GM12878 (cell line): ENCODE measurements at regions not wholly inside any gene's neighbourhood (a gene's known extent, or its start where the extent isn't known, plus 50 kb on each side); places are given as distances from the start of the nearest gene placed in this dataset.

Experiments used
- ATAC-seq: fragments of 200-7000 bp; cut with Tn5 transposase; 3 replicates; pipeline ENCODE4 v1.9.1; 2020; ENCODE audit warnings: mild to moderate bottlenecking, moderate library complexity
- BruUV-seq: library from RNA; stranded (reverse); fragments of 400-500 nt; replicated peaks from 2 replicates; lab custom pipeline; 2021; lab: Mats Ljungman, UMichigan
- CTCF ChIA-PET: fragments of 300-600 bp; sonication (Branson Sonifier 250); formaldehyde crosslinking; extraction: SDS; loops from one replicate; lab custom pipeline; 2021; ENCODE audit warnings: inconsistent platforms; lab: Yijun Ruan, JAX
- POLR2A ChIA-PET: fragments of 350-600 bp; formaldehyde crosslinking; extraction: SDS; loops from one replicate; lab custom pipeline; 2021; ENCODE audit warnings: inconsistent platforms; lab: Charles Lee
- RAD21 ChIA-PET: fragments of 300-600 bp; sonication (Branson Sonifier 250); formaldehyde crosslinking; loops from one replicate; lab custom pipeline; 2023; ENCODE audit warnings: antibody characterized with exemption; ENCODE audit not compliant: unreplicated experiment; lab: Charles Lee
- SMC1A ChIA-PET: fragments of 300-600 bp; sonication (Branson Sonifier 250); formaldehyde crosslinking; loops from one replicate; lab custom pipeline; 2023; ENCODE audit not compliant: unreplicated experiment, uncharacterized antibody; lab: Charles Lee
- DNase-seq: peaks from one replicate; pipeline ENCODE4 v3.0.0-alpha.2; 2011; ENCODE audit warnings: low read depth, low spot score
- FAIRE-seq: peaks from 3 replicates; lab custom pipeline; 2011; peaks lifted over from hg19 to GRCh38; lab: Jason Lieb, UNC
- H2AFZ ChIP-seq: 2 replicates; pipeline ENCODE4 v1.6.0; 2011; ENCODE audit warnings: low read depth, low read length, control low read depth; ENCODE audit not compliant: control insufficient read depth
- H3K27ac ChIP-seq: 2 replicates; pipeline ENCODE4 v1.5.1; 2011; ENCODE audit warnings: control low read depth; ENCODE audit not compliant: control insufficient read depth, insufficient read depth
- H3K27me3 ChIP-seq, 2 experiments: replicated peaks in 1 of 2; 2 replicates each; pipeline versions ENCODE4 v1.6.0 to v1.6.1; 2011; ENCODE audit warnings: low read length in 1 of 2; ENCODE audit not compliant: control insufficient read depth in 2 of 2, insufficient read depth in 2 of 2
- H3K36me3 ChIP-seq, 2 experiments: 2 replicates each; pipeline ENCODE4 v1.5.1; 2011; ENCODE audit warnings: low read length in 1 of 2; ENCODE audit not compliant: control insufficient read depth in 2 of 2, insufficient read depth in 2 of 2
- H3K4me1 ChIP-seq: 2 replicates; pipeline ENCODE4 v1.6.1; 2011; ENCODE audit warnings: mild to moderate bottlenecking, low read length, moderate library complexity, mixed read lengths; ENCODE audit not compliant: control insufficient read depth, insufficient read depth
- H3K4me2 ChIP-seq: 2 replicates; pipeline ENCODE4 v1.6.0; 2011; ENCODE audit warnings: control low read depth; ENCODE audit not compliant: control insufficient read depth, insufficient read depth
- H3K4me3 ChIP-seq: fragments of 200-600 bp; sonication (generic); 2 replicates; pipeline ENCODE4 v1.5.1; 2016
- H3K79me2 ChIP-seq: 2 replicates; pipeline ENCODE4 v1.6.0; 2011; ENCODE audit warnings: low read length; ENCODE audit not compliant: control insufficient read depth, insufficient read depth
- H3K9ac ChIP-seq: 2 replicates; pipeline ENCODE4 v1.8.0; 2011; ENCODE audit warnings: low read length, control low read depth, mixed read lengths; ENCODE audit not compliant: control insufficient read depth, insufficient read depth
- H3K9me3 ChIP-seq: replicated peaks from 3 replicates; pipeline ENCODE4 v1.5.1; 2011; ENCODE audit warnings: mild to moderate bottlenecking, low read length; ENCODE audit not compliant: control insufficient read depth, insufficient read depth
- H4K20me1 ChIP-seq: 2 replicates; pipeline ENCODE4 v1.6.0; 2011; ENCODE audit not compliant: control insufficient read depth, insufficient read depth
- BACH1 ChIP-seq: fragments of 450-650 bp; IDR thresholded peaks from 2 replicates; pipeline ENCODE4 v1.6.1; 2017; ENCODE audit warnings: mild to moderate bottlenecking, borderline replicate concordance
- E4F1 ChIP-seq: fragments of 450-650 bp; IDR thresholded peaks from 2 replicates; pipeline ENCODE4 v1.6.1; 2018; ENCODE audit warnings: borderline replicate concordance, mild to moderate bottlenecking; ENCODE audit not compliant: partially characterized antibody
- ETV6 ChIP-seq, 2 experiments: fragments of 450-650 bp in 1 of 2; IDR thresholded peaks in 1 of 2; conservative IDR thresholded peaks in 1 of 2; 2 replicates each; pipeline ENCODE4 v1.6.1; 2014; ENCODE audit warnings: antibody characterized with exemption in 1 of 2, borderline replicate concordance in 1 of 2, low read depth in 1 of 2, mild to moderate bottlenecking in 1 of 2, moderate library complexity in 1 of 2
- HCFC1 ChIP-seq: fragments of 150-350 bp; IDR thresholded peaks from 2 replicates; pipeline ENCODE4 v1.6.1; 2014; ENCODE audit warnings: low read length
- IKZF1 ChIP-seq: fragments of 450-650 bp; conservative IDR thresholded peaks from 2 replicates; pipeline ENCODE4 v1.6.1; 2017; ENCODE audit warnings: antibody characterized with exemption, mild to moderate bottlenecking
- NFIC ChIP-seq: IDR thresholded peaks from 2 replicates; pipeline ENCODE4 v1.6.1; 2012; ENCODE audit warnings: low read depth, mild to moderate bottlenecking, inconsistent platforms, low read length, moderate library complexity
- PAX8 ChIP-seq: fragments of 450-650 bp; IDR thresholded peaks from 2 replicates; pipeline ENCODE4 v1.6.1; 2017; ENCODE audit warnings: mild to moderate bottlenecking, moderate library complexity
- POLR2AphosphoS5 ChIP-seq: IDR thresholded peaks from 2 replicates; pipeline ENCODE4 v1.6.1; 2011; ENCODE audit warnings: mild to moderate bottlenecking, low read length, inconsistent platforms
- RAD51 ChIP-seq: fragments of 450-650 bp; IDR thresholded peaks from 2 replicates; pipeline ENCODE4 v1.6.1; 2016; ENCODE audit warnings: moderate library complexity, mild to moderate bottlenecking, inconsistent platforms
- SPI1 ChIP-seq: IDR thresholded peaks from 2 replicates; pipeline ENCODE4 v1.6.1; 2011; ENCODE audit warnings: low read depth, mild to moderate bottlenecking, low read length, moderate library complexity, borderline replicate concordance; ENCODE audit not compliant: insufficient read depth
- STAT1 ChIP-seq: fragments of 450-650 bp; conservative IDR thresholded peaks from 2 replicates; pipeline ENCODE4 v1.6.1; 2014; ENCODE audit warnings: antibody characterized with exemption, mild to moderate bottlenecking
- ZBTB11 ChIP-seq: fragments of 450-650 bp; formaldehyde crosslinking; IDR thresholded peaks from 2 replicates; pipeline ENCODE4 v1.5.0; 2022; ENCODE audit warnings: mild to moderate bottlenecking, missing genetic modification characterization
- ZNF274 ChIP-seq: IDR thresholded peaks from one replicate; pipeline ENCODE4 v1.8.0; 2011; ENCODE audit not compliant: insufficient read length, insufficient read depth
- WGBS: methylation state at CpG from one replicate; pipeline ENCODE4 v1.1.6; 2016; ENCODE audit warnings: low lambda C conversion rate; ENCODE audit not compliant: insufficient replicate concordance, insufficient coverage; ENCODE audit errors: missing lambda C conversion rate; 5-methylcytosine and 5-hydroxymethylcytosine counted together
- in situ Hi-C: fragments of 300-500 bp; cut with MboI; formaldehyde crosslinking; loops from 9 replicates; pipeline ENCODE4 v1.14.3; 2018; ENCODE audit warnings: mixed read lengths
- intact Hi-C: fragments of 100-400 bp; cut with micrococcal nuclease; formaldehyde crosslinking; loops from one replicate; pipeline ENCODE4 v1.14.2; 2022; ENCODE audit not compliant: unreplicated experiment

GRCh38 chr2:236904389-236905263 is 181.1 kb upstream of the COPS8 start (continued):
- TF ChIP-seq ZBTB11 (no peak), BACH1 (no peak), SPI1 (no peak), POLR2AphosphoS5 (no peak), ETV6 (conservative IDR thresholded peaks at IDR 0.05 in 1 of 2, IDR thresholded peaks at IDR 0.05 in 1 of 2; ENCODE audit: borderline replicate concordance in 1 of 2, low read depth in 1 of 2) (no peak), NFIC (no peak), IKZF1 (no peak)

GRCh38 chr2:236905976-236906375 is 179.7 kb upstream of the COPS8 start:
- RAD21 ChIA-PET: no interaction called here
- BruUV-seq: no TSS peak
- H2AFZ ChIP-seq: no peak overlapping the region
- H4K20me1 ChIP-seq: no peaks in the 10 kb centered on the region
- in situ Hi-C loops (no loop called here), intact Hi-C loops (no loop called here)
- no peaks in the 10 kb centered on the region for H3K79me2 ChIP-seq
- ATAC-seq (no peak), FAIRE-seq (no peak), DNase-seq (no peak)
- H3K9ac ChIP-seq: no peak overlapping the region
- H3K36me3 ChIP-seq: no peaks in the 10 kb centered on the region
- H3K27me3 ChIP-seq: peaks cover 2 to 3% of the 10 kb centered on the region in 2 experiments; a peak in 3 of 4 replicates
- CTCF ChIA-PET: interaction anchor here (0.8 kb wide), 1 partner anchor 93 kb away, joined by 3 read pairs; no protein-coding TSS in a partner anchor
- H3K9me3 ChIP-seq: no peaks in the 10 kb centered on the region
- H3K27ac ChIP-seq: no peak overlapping the region
- WGBS: 22% methylated on average over 8 of the region's 8 CpGs
- POLR2A ChIA-PET: no interaction called here
- H3K4me3 ChIP-seq: no peak overlapping the region
- H3K4me1 ChIP-seq: no peaks in the 10 kb centered on the region
- H3K4me2 ChIP-seq: no peak overlapping the region
- SMC1A ChIA-PET: no interaction called here
- no peak for TF ChIP-seq E4F1
- no peak for TF ChIP-seq HCFC1
- no peak for TF ChIP-seq PAX8
- no peak for TF ChIP-seq ZNF274
- no peak for TF ChIP-seq STAT1
- TF ChIP-seq ZBTB11: no peak
- TF ChIP-seq RAD51: no peak
